ENCODE measurements at regions not wholly inside any gene's neighbourhood (a gene's known extent, or its start where the extent isn't known, plus 50 kb on each side); places are given as distances from the start of the nearest gene placed in this dataset.

GRCh38 chrX:45862801-45863200 lies 662.1 kb upstream of the DIPK2B start:
- DNase-seq: no peak

DNA sequence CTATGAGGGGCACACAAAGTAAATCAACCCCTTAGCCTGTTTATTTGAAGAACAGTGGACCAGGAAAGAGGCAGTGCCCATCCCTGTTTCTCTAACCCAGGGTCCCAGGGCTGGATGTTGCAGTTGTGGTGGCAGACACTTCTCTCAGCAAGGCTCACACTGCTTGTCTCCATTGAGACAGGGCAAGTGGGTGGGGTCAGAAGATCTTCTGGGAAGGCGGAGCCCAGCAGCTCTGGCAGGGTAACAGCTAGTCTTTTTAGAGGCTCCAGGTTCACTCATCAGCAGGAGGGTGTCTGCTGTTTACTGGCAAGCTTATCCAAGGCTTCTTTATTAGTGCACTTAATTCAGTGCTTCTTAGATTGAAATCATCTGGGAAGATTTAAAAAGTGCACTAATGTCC lies 659.8 kb upstream of the DIPK2B start:
- DNase-seq: no peak

DNA sequence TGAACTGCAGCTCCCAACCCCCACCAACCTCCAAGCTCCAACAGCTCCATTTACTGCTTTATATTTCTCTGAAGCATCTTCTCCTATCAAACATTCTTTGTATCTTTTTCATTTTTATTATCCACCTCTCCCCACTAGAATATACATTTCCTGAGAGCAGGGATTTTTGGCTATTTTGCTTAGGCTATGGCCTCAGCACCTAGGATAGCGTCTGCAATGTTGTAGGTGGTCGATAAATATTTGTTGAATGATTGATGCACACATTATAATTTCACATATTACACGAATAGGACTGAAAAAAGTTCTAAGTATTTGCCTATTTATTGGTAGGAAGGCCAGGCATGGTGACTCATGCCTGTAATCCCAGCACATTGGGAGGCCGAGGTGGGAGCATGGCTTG lies 658.7 kb upstream of the DIPK2B start:
- no peak for DNase-seq

- no peak for DNase-seq
Observed at GRCh38 chrX:45852884-45853283, 652.2 kb upstream of the DIPK2B start.

- no peak for DNase-seq
Observed at GRCh38 chrX:45851434-45851991, 650.8 kb upstream of the DIPK2B start.

GRCh38 chrX:45850775-45851433 lies 650.2 kb upstream of the DIPK2B start:
- no peak for DNase-seq

GRCh38 chrX:45850197-45850774 lies 649.6 kb upstream of the DIPK2B start:
- DNase-seq: no peak

GRCh38 chrX:45849261-45849862 lies 648.7 kb upstream of the DIPK2B start:
- no peak for DNase-seq

- no peak for DNase-seq
Observed at GRCh38 chrX:45847961-45848360, 647.3 kb upstream of the DIPK2B start.

- no peak for DNase-seq
Observed at GRCh38 chrX:45846328-45846727, 645.7 kb upstream of the DIPK2B start.

- no peak for DNase-seq
Observed at GRCh38 chrX:45845142-45845541, 644.5 kb upstream of the DIPK2B start.

DNA sequence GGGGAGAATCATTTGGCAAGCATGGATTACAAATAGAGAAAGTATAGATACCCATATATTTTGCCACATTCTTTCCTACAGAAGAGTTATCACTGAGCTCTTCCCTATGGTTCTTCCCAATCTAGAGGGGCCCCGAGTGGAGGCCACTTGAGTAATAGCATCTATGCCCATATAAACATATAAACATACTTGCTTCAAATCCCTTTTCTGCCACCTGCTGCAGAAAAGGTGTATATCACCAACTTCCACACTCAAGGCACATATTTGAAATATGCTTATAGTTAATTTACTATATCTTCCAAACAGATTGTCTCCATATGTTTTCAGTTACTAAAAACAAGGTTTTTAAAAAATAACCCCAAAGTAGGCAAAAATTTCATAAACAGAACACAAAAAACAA lies 642.8 kb upstream of the DIPK2B start:
- no peak for DNase-seq

- no peak for DNase-seq
Observed at GRCh38 chrX:45842926-45843315, 642.2 kb upstream of the DIPK2B start.

- DNase-seq: no peak
Observed at GRCh38 chrX:45842207-45842925, 641.7 kb upstream of the DIPK2B start.

DNA sequence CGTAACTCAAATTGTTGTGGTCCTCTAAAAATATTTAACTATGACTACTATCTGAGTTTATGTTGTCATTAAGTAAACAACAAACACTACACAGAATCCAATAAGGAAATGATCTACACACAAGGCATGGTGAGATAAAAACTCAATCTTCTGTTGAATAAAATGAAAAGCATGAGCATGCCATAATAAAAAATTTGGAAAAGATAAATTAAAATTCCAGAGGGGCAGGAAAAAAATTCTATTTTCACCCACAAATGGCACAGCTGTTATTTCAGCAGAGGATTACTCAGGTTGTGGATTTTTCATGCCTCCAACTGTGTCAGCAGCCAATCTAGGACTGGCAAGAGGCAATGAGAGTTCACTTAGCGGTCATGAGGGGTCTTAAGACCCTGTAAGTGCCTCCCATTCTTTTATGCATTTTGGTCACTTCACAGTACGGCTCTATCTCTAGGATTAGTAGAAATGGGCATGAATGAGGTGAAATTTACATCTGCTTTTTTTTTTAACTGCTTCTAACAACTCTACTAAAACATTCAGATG lies 639.8 kb upstream of the DIPK2B start:
- no peak for DNase-seq

- no peak for DNase-seq
Observed at GRCh38 chrX:45830343-45830742, 629.7 kb upstream of the DIPK2B start.

DNA sequence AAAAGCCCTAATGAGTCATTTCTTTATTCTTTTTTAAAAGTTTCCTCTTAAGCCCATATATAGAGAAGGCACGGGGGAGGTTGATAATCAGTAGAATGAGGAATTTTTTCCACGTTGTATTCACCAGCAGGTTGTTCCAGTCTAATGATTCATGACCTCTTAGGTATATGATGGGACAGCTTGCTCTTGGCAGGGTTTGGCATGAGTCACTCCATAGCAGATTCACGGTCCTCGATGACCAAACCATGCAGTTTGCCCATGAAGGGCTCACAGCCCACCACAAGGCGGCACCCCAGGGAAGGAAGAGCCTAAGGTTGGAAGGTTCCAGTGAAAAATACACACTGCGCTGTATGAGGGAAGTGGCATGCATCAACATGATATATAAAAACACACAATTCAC lies 623.8 kb upstream of the DIPK2B start:
- DNase-seq: no peak

DNA sequence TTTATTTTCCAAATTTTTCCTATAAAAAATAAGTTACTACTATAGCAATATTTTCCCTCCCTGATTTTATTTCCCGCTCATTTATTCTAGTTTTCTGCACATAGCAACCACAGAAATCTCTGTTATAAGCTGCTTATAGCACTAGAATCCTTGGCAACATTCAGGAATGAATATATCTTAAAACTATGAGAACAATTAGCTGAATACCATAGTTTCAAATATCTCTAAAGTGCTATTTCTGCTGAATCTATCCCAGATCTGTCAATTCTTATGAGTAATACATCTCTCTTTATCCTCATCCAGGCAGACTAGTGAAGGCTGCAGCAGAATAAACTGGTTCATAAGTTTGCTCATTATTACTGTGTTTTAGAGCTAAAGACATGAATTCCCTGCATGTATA lies 622.9 kb upstream of the DIPK2B start:
- no peak for DNase-seq

DNA sequence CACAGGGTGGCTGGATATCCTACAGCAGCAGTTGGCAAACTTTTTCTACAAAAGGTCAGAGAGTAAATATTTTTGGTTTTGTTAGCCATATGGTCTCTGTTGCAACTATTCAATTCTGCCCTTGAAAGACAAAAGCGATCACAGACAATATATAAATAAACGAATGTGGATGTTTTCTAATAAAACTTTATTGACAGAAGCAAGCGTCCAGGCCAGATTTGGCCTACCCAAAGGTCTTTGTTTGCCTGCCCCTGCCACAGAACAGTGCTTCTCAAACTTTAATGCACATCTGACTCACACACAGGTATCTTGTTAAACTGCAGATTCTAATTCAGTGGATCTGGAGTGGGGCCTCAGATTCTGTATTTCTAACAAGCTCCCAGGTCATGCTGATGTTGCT lies 621.4 kb upstream of the DIPK2B start:
- DNase-seq: no peak

GRCh38 chrX:45818913-45819312 lies 618.2 kb upstream of the DIPK2B start:
- no peak for DNase-seq

GRCh38 chrX:45815441-45815840 lies 614.8 kb upstream of the DIPK2B start:
- no peak for DNase-seq

- DNase-seq: no peak
Observed at GRCh38 chrX:45811326-45811725, 610.6 kb upstream of the DIPK2B start.

Data from hindlimb muscle (tissue), 1 donor.